HepG2 (cell line): ENCODE measurements at regions not wholly inside any gene's neighbourhood (a gene's known extent, or its start where the extent isn't known, plus 50 kb on each side); places are given as distances from the start of the nearest gene placed in this dataset.

ENCODE experiments used
- ATAC-seq: fragments of 200-7000 bp; cut with Tn5 transposase; 3 replicates; pipeline ENCODE4 v1.9.1; 2020; ENCODE audit warnings: mild to moderate bottlenecking, moderate library complexity
- BruUV-seq: library from RNA; stranded (reverse); fragments of 400-500 nt; replicated peaks from 2 replicates; lab custom pipeline; 2021; lab: Mats Ljungman, UMichigan
- CTCF ChIA-PET: fragments of 300-600 bp; formaldehyde crosslinking; extraction: SDS; loops from one replicate; lab custom pipeline; 2021; ENCODE audit warnings: low total read pairs, inconsistent platforms, low intra/inter-chr PET ratio; lab: Yijun Ruan, JAX
- POLR2A ChIA-PET: fragments of 350-600 bp; sonication (Branson Sonifier 250); formaldehyde crosslinking; loops from one replicate; lab custom pipeline; 2020; ENCODE audit warnings: antibody characterized with exemption, inconsistent platforms; lab: Yijun Ruan, JAX
- DNase-seq: peaks from one replicate; pipeline ENCODE4 v3.0.0-alpha.2; 2015; ENCODE audit warnings: low spot score
- FAIRE-seq: peaks from 3 replicates; lab custom pipeline; 2011; peaks lifted over from hg19 to GRCh38; lab: Jason Lieb, UNC
- H2AFZ ChIP-seq: one replicate; pipeline ENCODE4 v1.6.1; 2011; ENCODE audit warnings: low read length, inconsistent platforms
- H3K27ac ChIP-seq: fragments of 300-600 bp; 3 replicates; pipeline ENCODE4 v1.8.0; 2011; ENCODE audit warnings: mixed run types, mild to moderate bottlenecking, mixed read lengths, low read length, inconsistent platforms; ENCODE audit not compliant: insufficient read depth; ENCODE audit errors: extremely low read length
- H3K27me3 ChIP-seq, 2 experiments: fragments of 200-600 bp in 1 of 2; 2 replicates in 1 of 2; 3 replicates in 1 of 2; pipeline versions ENCODE4 v1.6.0 to v1.8.0; 2011; ENCODE audit warnings: low read length in 2 of 2, mild to moderate bottlenecking in 2 of 2, moderate library complexity in 2 of 2, inconsistent platforms in 1 of 2; ENCODE audit not compliant: insufficient read depth in 2 of 2, control insufficient read depth in 1 of 2
- H3K36me3 ChIP-seq, 2 experiments: fragments of 200-600 bp in 1 of 2; replicated peaks in 1 of 2; 2 replicates in 1 of 2; 3 replicates in 1 of 2; pipeline versions ENCODE4 v1.5.1 to v1.8.0; 2011; ENCODE audit warnings: low read length in 2 of 2, inconsistent platforms in 1 of 2; ENCODE audit not compliant: insufficient read depth in 2 of 2, control insufficient read depth in 1 of 2
- H3K4me1 ChIP-seq: 2 replicates; pipeline ENCODE4 v1.5.1; 2012; ENCODE audit warnings: low read length, inconsistent platforms; ENCODE audit not compliant: insufficient read depth
- H3K4me2 ChIP-seq: 2 replicates; pipeline ENCODE4 v1.6.0; 2011; ENCODE audit warnings: low read depth, low read length, inconsistent platforms
- H3K4me3 ChIP-seq, 3 experiments: fragments of 200-600 bp in 1 of 3; sonication (generic), shearing (Covaris generic) in 1 of 3; replicated peaks in 1 of 3; 2 replicates each; pipeline ENCODE4 v1.5.1; 2011 to 2016; ENCODE audit warnings: low read length in 3 of 3, inconsistent platforms in 2 of 3, low read depth in 2 of 3, mild to moderate bottlenecking in 2 of 3, control low read depth in 1 of 3, mixed read lengths in 1 of 3; ENCODE audit not compliant: insufficient read depth in 1 of 3
- H3K79me2 ChIP-seq: one replicate; pipeline ENCODE4 v1.6.1; 2011; ENCODE audit warnings: low read length, inconsistent platforms; ENCODE audit not compliant: insufficient read depth
- H3K9ac ChIP-seq: 2 replicates; pipeline ENCODE4 v1.6.0; 2011; ENCODE audit warnings: mild to moderate bottlenecking, low read depth, low read length, inconsistent platforms; ENCODE audit not compliant: insufficient read depth
- H3K9me3 ChIP-seq: 2 replicates; pipeline ENCODE4 v1.5.1; 2012; ENCODE audit warnings: mild to moderate bottlenecking, low read length
- H4K20me1 ChIP-seq: 2 replicates; pipeline ENCODE4 v1.6.0; 2011; ENCODE audit warnings: inconsistent platforms, mild to moderate bottlenecking, low read length, moderate library complexity; ENCODE audit not compliant: insufficient read depth
- MAFG ChIP-seq: sonication (generic); formaldehyde crosslinking; IDR thresholded peaks from 2 replicates; pipeline ENCODE4 v1.5.1; 2020; ENCODE audit warnings: mild to moderate bottlenecking, missing genetic modification reagents
- RARA ChIP-seq: IDR thresholded peaks from 2 replicates; pipeline ENCODE4 v1.6.1; 2016; ENCODE audit warnings: missing genetic modification reagents, missing compliant biosample characterization
- RBAK ChIP-seq: sonication (generic); formaldehyde crosslinking; IDR thresholded peaks from 2 replicates; pipeline ENCODE4 v1.5.1; 2020; ENCODE audit warnings: mild to moderate bottlenecking, missing genetic modification reagents
- ZFP62 ChIP-seq: sonication (generic); formaldehyde crosslinking; IDR thresholded peaks from 2 replicates; pipeline ENCODE4 v1.4.0; 2020; ENCODE audit warnings: missing genetic modification reagents
- ZGPAT ChIP-seq: IDR thresholded peaks from 2 replicates; pipeline ENCODE4 v1.6.1; 2016; ENCODE audit warnings: mild to moderate bottlenecking
- ZNF615 ChIP-seq: sonication (generic); formaldehyde crosslinking; IDR thresholded peaks from 2 replicates; pipeline ENCODE4 v1.5.0; 2020; ENCODE audit warnings: mild to moderate bottlenecking, missing genetic modification reagents, borderline replicate concordance
- ZNF644 ChIP-seq: IDR thresholded peaks from 2 replicates; pipeline ENCODE4 v1.6.1; 2016; ENCODE audit warnings: low read depth
- ZSCAN5A ChIP-seq: sonication (generic); formaldehyde crosslinking; IDR thresholded peaks from 2 replicates; pipeline ENCODE4 v1.8.0; 2022; ENCODE audit warnings: mild to moderate bottlenecking, missing genetic modification reagents, borderline replicate concordance
- WGBS: methylation state at CpG from one replicate; pipeline ENCODE4 v1.1.6; 2017; ENCODE audit warnings: low lambda C conversion rate; 5-methylcytosine and 5-hydroxymethylcytosine counted together
- in situ Hi-C: cut with HindIII; loops from 2 replicates; pipeline ENCODE4 v1.10.0; 2017; ENCODE audit warnings: low pct_unique_long_range_greater_than_20kb; ENCODE audit not compliant: extremely low pct_ligation_motif_present
- intact Hi-C: fragments of 100-400 bp; cut with micrococcal nuclease; formaldehyde crosslinking; loops from one replicate; pipeline ENCODE4 v1.10.0; 2022; ENCODE audit not compliant: unreplicated experiment

- in situ Hi-C loops, result no loop called here
- DNase-seq (no peak), ATAC-seq (no peak), FAIRE-seq (no peak)
- no peak for TF ChIP-seq ZGPAT
- TF ChIP-seq RARA (CRISPR knock-in tag), result no peak
- no peak for TF ChIP-seq RBAK (CRISPR knock-in tag)
- no peak for TF ChIP-seq ZNF615 (CRISPR knock-in tag)
- TF ChIP-seq MAFG (CRISPR knock-in tag), result no peak
- TF ChIP-seq ZNF644, result no peak
- TF ChIP-seq ZFP62 (CRISPR knock-in tag), result no peak
- no peak for TF ChIP-seq ZSCAN5A (CRISPR knock-in tag)
- Histone ChIP-seq H3K4me3 (no peak overlapping the region), H3K36me3 (no peaks in the 10 kb centered on the region), H4K20me1 (no peaks in the 10 kb centered on the region), H2AFZ (no peak overlapping the region), H3K9ac (no peak overlapping the region), H3K27me3 (no peaks in the 10 kb centered on the region; a peak in 1 of 5 replicates), H3K27ac (no peak overlapping the region), H3K9me3 (no peaks in the 10 kb centered on the region), H3K4me2 (no peak overlapping the region), H3K4me1 (no peaks in the 10 kb centered on the region), H3K79me2 (no peaks in the 10 kb centered on the region)
- POLR2A ChIA-PET, result no interaction called here
- no TSS peak for BruUV-seq
- CTCF ChIA-PET, result no interaction called here
- 19% methylated on average over 2 of the region's 2 CpGs for WGBS
- intact Hi-C loops, result no loop called here
Observed at GRCh38 chr5:30561771-30562170, 631.7 kb upstream of the CDH6 start.
